Lung (tissue), 11 donors: ENCODE measurements at regions not wholly inside any gene's neighbourhood (a gene's known extent, or its start where the extent isn't known, plus 50 kb on each side); places are given as distances from the start of the nearest gene placed in this dataset.

Experiments
- ATAC-seq: fragments of 200-7000 bp; cut with Tn5 transposase; one replicate; pipeline ENCODE4 v1.9.1; 2020; ENCODE audit warnings: moderate number of reproducible peaks; ENCODE audit not compliant: insufficient read depth, low FRiP score
- DNase-seq, 3 donors: peaks; one replicate each; pipeline ENCODE4 v3.0.0-alpha.2; 2013 to 2017
- H3K27ac ChIP-seq, 2 donors: one replicate each; pipeline ENCODE4 v1.5.1; 2013; ENCODE audit warnings: mild to moderate bottlenecking in 2 of 2, moderate library complexity in 2 of 2, control low read depth in 1 of 2, inconsistent platforms in 1 of 2, low read depth in 1 of 2, low read length in 1 of 2
- H3K27me3 ChIP-seq, 3 donors: one replicate each; pipeline ENCODE4 v1.5.1; 2013; ENCODE audit warnings: low read length in 2 of 3; ENCODE audit not compliant: control insufficient read depth in 3 of 3, insufficient read depth in 3 of 3
- H3K36me3 ChIP-seq, 4 donors: one replicate each; pipeline ENCODE4 v1.5.1; 2013; ENCODE audit warnings: low read length in 4 of 4, mild to moderate bottlenecking in 1 of 4, moderate library complexity in 1 of 4; ENCODE audit not compliant: control insufficient read depth in 4 of 4, insufficient read depth in 4 of 4
- H3K4me1 ChIP-seq, 5 donors: one replicate each; pipeline ENCODE4 v1.5.1; 2013; ENCODE audit warnings: low read length in 5 of 5, mild to moderate bottlenecking in 2 of 5, moderate library complexity in 1 of 5; ENCODE audit not compliant: control insufficient read depth in 5 of 5, insufficient read depth in 5 of 5
- H3K4me3 ChIP-seq: one replicate; pipeline ENCODE4 v1.5.1; 2013; ENCODE audit warnings: mild to moderate bottlenecking, control low read depth, moderate library complexity
- H3K9ac ChIP-seq, 2 donors: one replicate each; pipeline ENCODE4 v1.5.1; 2013; ENCODE audit warnings: low read length in 2 of 2, control low read depth in 1 of 2; ENCODE audit not compliant: insufficient read depth in 1 of 2
- H3K9me3 ChIP-seq, 4 donors: one replicate each; pipeline ENCODE4 v1.5.1; 2013; ENCODE audit warnings: low read length in 3 of 4, mild to moderate bottlenecking in 1 of 4, moderate library complexity in 1 of 4; ENCODE audit not compliant: control insufficient read depth in 4 of 4, insufficient read depth in 3 of 4
- CTCF ChIP-seq: IDR thresholded peaks from 2 replicates; pipeline ENCODE4 v1.5.1; 2012; ENCODE audit warnings: mild to moderate bottlenecking; ENCODE audit errors: control extremely low read depth, extremely low read depth
- WGBS, 2 donors: extraction: QIAGEN DNeasy Blood & Tissue Kit; methylation state at CpG; one replicate each; pipeline ENCODE4 v1.1.7; 2013; 5-methylcytosine and 5-hydroxymethylcytosine counted together
- donor health status: control.
- donor health status: control.
- donor health status: Bipolar disorder and iron deficiency.
- donor health status: healthy.
- donor health status: DM: yes; HTN: yes; CAD: no.

- Histone ChIP-seq H3K36me3 (no peaks in the 10 kb centered on the region), H3K9ac (no peak overlapping the region), H3K4me3 (no peak overlapping the region), H3K27ac (no peak overlapping the region), H3K9me3 (no peaks in the 10 kb centered on the region), H3K4me1 (no peaks in the 10 kb centered on the region), H3K27me3 (peaks cover 0 to 9% (median 0%) of the 10 kb centered on the region in 3 donors)
- WGBS, 2 donors = 92 to 97% methylated on average over 2 of the region's 2 CpGs
- DNase-seq (no peak), ATAC-seq (no peak)
- TF ChIP-seq CTCF = no peak
These were observed 159.8 kb upstream of the RADX start for GRCh38 chrX:106451933-106452332.

GRCh38 chrX:106454991-106455390 lies 156.8 kb upstream of the RADX start:
- TF ChIP-seq CTCF = no peak
- H3K36me3 ChIP-seq = no peaks in the 10 kb centered on the region
- no peak overlapping the region for H3K27ac ChIP-seq
- no peaks in the 10 kb centered on the region for H3K4me1 ChIP-seq
- ATAC-seq (no peak), DNase-seq (no peak)
- 25 to 58% methylated on average over 1 of the region's 1 CpG for WGBS, 2 donors
- H3K9me3 ChIP-seq = no peaks in the 10 kb centered on the region
- peaks cover 0 to 9% (median 4%) of the 10 kb centered on the region in 3 donors for H3K27me3 ChIP-seq
- no peak overlapping the region for H3K9ac ChIP-seq
- no peak overlapping the region for H3K4me3 ChIP-seq

GRCh38 chrX:106457802-106458201 lies 154.0 kb upstream of the RADX start:
- TF ChIP-seq CTCF = no peak
- WGBS, 2 donors = 34 to 65% methylated on average over 1 of the region's 1 CpG

GRCh38 chrX:106467422-106467821 lies 144.4 kb upstream of the RADX start:
- ATAC-seq (no peak), DNase-seq (no peak)
- peaks cover 0 to 3% (median 0%) of the 10 kb centered on the region in 4 donors for H3K9me3 ChIP-seq
- H3K4me1 ChIP-seq = no peaks in the 10 kb centered on the region
- no peak overlapping the region for H3K4me3 ChIP-seq
- 62 to 65% methylated on average over 12 to 15 of the region's 15 CpGs for WGBS, 2 donors
- peaks cover 0 to 28% (median 6%) of the 10 kb centered on the region in 3 donors for H3K27me3 ChIP-seq
- no peak overlapping the region for H3K27ac ChIP-seq
- TF ChIP-seq CTCF = no peak
- no peak overlapping the region for H3K9ac ChIP-seq
- no peaks in the 10 kb centered on the region for H3K36me3 ChIP-seq

More at GRCh38 chrX:106457802-106458201, 154.0 kb upstream of the RADX start:
- ATAC-seq (no peak), DNase-seq (no peak)
- no peak overlapping the region for H3K9ac ChIP-seq
- no peaks in the 10 kb centered on the region for H3K9me3 ChIP-seq
- peaks cover 0 to 19% (median 8%) of the 10 kb centered on the region in 3 donors for H3K27me3 ChIP-seq
- no peaks in the 10 kb centered on the region for H3K4me1 ChIP-seq
- no peak overlapping the region for H3K27ac ChIP-seq
- no peaks in the 10 kb centered on the region for H3K36me3 ChIP-seq
- H3K4me3 ChIP-seq = no peak overlapping the region
